IMR-90 (cell line): ENCODE measurements at regions not wholly inside any gene's neighbourhood (a gene's known extent, or its start where the extent isn't known, plus 50 kb on each side); places are given as distances from the start of the nearest gene placed in this dataset.
"Not testable (repeated sequence)": the region's sequence is repeated elsewhere in the genome, so short reads cannot be mapped to it uniquely, and the experiment has no call there.

Experiments
- ATAC-seq: fragments of 200-7000 bp; cut with Tn5 transposase; 2 replicates; pipeline ENCODE4 v1.9.1; 2020; ENCODE audit warnings: low read depth, mild to moderate bottlenecking, moderate library complexity
- BruUV-seq: library from RNA; stranded (reverse); fragments of 400-500 nt; replicated peaks from 2 replicates; lab custom pipeline; 2021; lab: Mats Ljungman, UMichigan
- CTCF ChIA-PET: fragments of 300-600 bp; formaldehyde crosslinking; extraction: SDS; loops from one replicate; lab custom pipeline; 2021; ENCODE audit warnings: antibody characterized with exemption; lab: Yijun Ruan, JAX
- POLR2A ChIA-PET: fragments of 300-600 bp; sonication (Branson Sonifier 250); formaldehyde crosslinking; loops from one replicate; lab custom pipeline; 2022; ENCODE audit warnings: antibody characterized with exemption; ENCODE audit not compliant: unreplicated experiment; lab: Charles Lee
- DNase-seq: peaks from one replicate; pipeline ENCODE4 v3.0.0; 2013
- H2AFZ ChIP-seq: replicated peaks from 2 replicates; pipeline ENCODE3; 2013; ENCODE audit warnings: low read length, mild to moderate bottlenecking; ENCODE audit not compliant: poor library complexity
- H2AK5ac ChIP-seq: 2 replicates; pipeline ENCODE4 v1.6.1; 2013; ENCODE audit warnings: low read depth, low read length, inconsistent platforms
- H2AK9ac ChIP-seq: replicated peaks from 2 replicates; pipeline ENCODE3; 2013; ENCODE audit warnings: mild to moderate bottlenecking, low read depth, low read length, moderate library complexity; ENCODE audit not compliant: poor library complexity
- H2BK120ac ChIP-seq: 2 replicates; pipeline ENCODE4 v1.6.1; 2013; ENCODE audit warnings: low read depth, low read length, inconsistent platforms
- H2BK15ac ChIP-seq: 3 replicates; pipeline ENCODE4 v1.6.1; 2013; ENCODE audit warnings: low read depth, low read length, inconsistent platforms
- H2BK20ac ChIP-seq: 2 replicates; pipeline ENCODE4 v1.6.1; 2013; ENCODE audit warnings: low read depth, mild to moderate bottlenecking, inconsistent platforms, low read length, moderate library complexity
- H2BK5ac ChIP-seq: 2 replicates; pipeline ENCODE4 v1.6.1; 2013; ENCODE audit warnings: mild to moderate bottlenecking, low read depth, low read length, inconsistent platforms; ENCODE audit not compliant: poor library complexity, severe bottlenecking
- H3K14ac ChIP-seq: replicated peaks from 2 replicates; pipeline ENCODE4 v1.6.1; 2013; ENCODE audit warnings: low read depth, low read length, inconsistent platforms
- H3K18ac ChIP-seq: 2 replicates; pipeline ENCODE4 v1.6.1; 2013; ENCODE audit warnings: low read depth, low read length, control low read depth
- H3K23ac ChIP-seq: 2 replicates; pipeline ENCODE4 v1.6.1; 2013; ENCODE audit warnings: low read depth, low read length, inconsistent platforms
- H3K27ac ChIP-seq: 2 replicates; pipeline ENCODE4 v1.5.1; 2013; ENCODE audit warnings: mild to moderate bottlenecking, control low read depth, low read length; ENCODE audit not compliant: insufficient read depth
- H3K27me3 ChIP-seq: 2 replicates; pipeline ENCODE4 v1.6.1; 2013; ENCODE audit warnings: low read length; ENCODE audit not compliant: control insufficient read depth, insufficient read depth
- H3K36me3 ChIP-seq: 2 replicates; pipeline ENCODE4 v1.6.1; 2013; ENCODE audit warnings: low read length, mixed read lengths; ENCODE audit not compliant: control insufficient read depth, insufficient read depth
- H3K4ac ChIP-seq: 2 replicates; pipeline ENCODE4 v1.6.1; 2013; ENCODE audit warnings: low read depth, low read length, inconsistent platforms
- H3K4me1 ChIP-seq: 2 replicates; pipeline ENCODE4 v1.6.1; 2013; ENCODE audit warnings: low read length, mixed read lengths; ENCODE audit not compliant: control insufficient read depth, insufficient read depth
- H3K4me2 ChIP-seq: 2 replicates; pipeline ENCODE4 v1.6.1; 2013; ENCODE audit warnings: low read depth, mild to moderate bottlenecking, control low read depth, low read length, moderate library complexity
- H3K4me3 ChIP-seq: 2 replicates; pipeline ENCODE4 v1.5.1; 2013; ENCODE audit warnings: low read depth, mild to moderate bottlenecking, control low read depth, low read length, moderate library complexity; ENCODE audit not compliant: insufficient read depth
- H3K56ac ChIP-seq: 2 replicates; pipeline ENCODE4 v1.6.1; 2013; ENCODE audit warnings: low read length, inconsistent platforms; ENCODE audit not compliant: insufficient read depth; ENCODE audit errors: extremely low read depth
- H3K79me1 ChIP-seq, 2 experiments: 2 replicates each; pipeline ENCODE4 v1.6.1; 2013; ENCODE audit warnings: low read length in 2 of 2, inconsistent platforms in 1 of 2, low read depth in 1 of 2
- H3K9ac ChIP-seq: 2 replicates; pipeline ENCODE4 v1.6.1; 2013; ENCODE audit warnings: low read depth, low read length, control low read depth
- H3K9me1 ChIP-seq: 2 replicates; pipeline ENCODE4 v1.6.1; 2013; ENCODE audit warnings: low read length, inconsistent platforms; ENCODE audit not compliant: insufficient read depth
- H3K9me3 ChIP-seq: 2 replicates; pipeline ENCODE4 v1.6.1; 2013; ENCODE audit warnings: low read length; ENCODE audit not compliant: control insufficient read depth, insufficient read depth
- H4K20me1 ChIP-seq: 2 replicates; pipeline ENCODE4 v1.6.1; 2013; ENCODE audit warnings: low read length, inconsistent platforms; ENCODE audit not compliant: insufficient read depth
- H4K5ac ChIP-seq: 2 replicates; pipeline ENCODE4 v1.6.1; 2013; ENCODE audit warnings: mild to moderate bottlenecking, low read depth, low read length, control low read depth
- H4K8ac ChIP-seq, 2 experiments: 2 replicates each; pipeline ENCODE4 v1.6.1; 2013; ENCODE audit warnings: low read depth in 2 of 2, low read length in 2 of 2, control low read depth in 1 of 2, inconsistent platforms in 1 of 2
- H4K91ac ChIP-seq: 2 replicates; pipeline ENCODE4 v1.6.1; 2013; ENCODE audit warnings: low read depth, low read length, inconsistent platforms; ENCODE audit not compliant: insufficient read depth
- POLR2A ChIP-seq: IDR thresholded peaks from 2 replicates; pipeline ENCODE4 v1.6.1; 2012; ENCODE audit warnings: mild to moderate bottlenecking, low read depth, low read length
- WGBS, 2 experiments: methylation state at CpG; one replicate each; pipeline versions ENCODE4 v1.1.5 to v1.1.7; 2013; ENCODE audit warnings: missing lambda C conversion rate in 2 of 2; ENCODE audit not compliant: insufficient read length in 1 of 2; ENCODE audit errors: extremely low coverage in 2 of 2; 5-methylcytosine and 5-hydroxymethylcytosine counted together
- dilution Hi-C: fragments of 300-500 bp; cut with HindIII; formaldehyde crosslinking; loops from one replicate; pipeline ENCODE4 v1.14.3; 2018; ENCODE audit warnings: low sequenced_read_pairs; ENCODE audit not compliant: unreplicated experiment
- in situ Hi-C: fragments of 300-500 bp; cut with MboI; formaldehyde crosslinking; loops from 3 replicates; pipeline ENCODE4 v1.14.3; 2019; ENCODE audit warnings: low sequenced_read_pairs, inconsistent platforms, mixed read lengths
- intact Hi-C: fragments of 100-400 bp; cut with micrococcal nuclease; formaldehyde crosslinking; loops from 2 replicates; pipeline ENCODE4 v1.10.0; 2022

DNA sequence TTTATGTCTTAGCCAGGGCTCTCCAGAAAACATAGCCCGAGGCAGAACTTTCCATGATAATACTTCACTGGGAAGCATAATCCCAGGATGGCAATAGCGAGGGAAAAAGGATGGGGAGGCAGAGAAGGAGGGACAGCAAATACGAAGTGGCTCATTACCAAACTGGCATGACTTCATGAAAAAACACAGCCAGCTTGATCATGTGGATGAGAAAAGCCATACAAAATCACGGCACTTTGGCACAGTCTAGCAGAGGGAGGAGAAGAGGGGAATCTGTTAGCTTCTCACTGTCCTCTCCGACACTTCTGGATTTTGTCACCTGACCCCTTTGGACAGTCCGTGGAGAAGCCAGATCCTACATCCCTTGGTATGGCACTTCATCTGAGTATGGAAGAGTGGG lies 212.5 kb upstream of the GRIK2 start:
- CTCF ChIA-PET, result no interaction called here
- WGBS, 2 experiments, result no CpG with 5 or more reads among the region's 6 CpGs

GRCh38 chr6:101188285-101188798 lies 205.2 kb upstream of the GRIK2 start:
- dilution Hi-C loops, H3K27me3 ChIP-seq, CTCF ChIA-PET, H2BK120ac ChIP-seq, H3K9ac ChIP-seq, H4K5ac ChIP-seq, H3K4me3 ChIP-seq, H4K20me1 ChIP-seq, H2AFZ ChIP-seq, in situ Hi-C loops, BruUV-seq, H3K4me2 ChIP-seq, H3K4ac ChIP-seq, H3K79me1 ChIP-seq, H2AK9ac ChIP-seq, ATAC-seq, H2BK20ac ChIP-seq, H3K18ac ChIP-seq, H3K4me1 ChIP-seq, H3K27ac ChIP-seq, H3K14ac ChIP-seq, DNase-seq, H2BK5ac ChIP-seq, H3K23ac ChIP-seq, H2AK5ac ChIP-seq, H3K9me1 ChIP-seq, H4K91ac ChIP-seq, H3K56ac ChIP-seq, H3K36me3 ChIP-seq, H2BK15ac ChIP-seq, H4K8ac ChIP-seq, H3K9me3 ChIP-seq, POLR2A ChIA-PET: not testable (repeated sequence)
- intact Hi-C loops, result loop anchor here (2.0 kb wide), 1 partner anchor 30 kb away; no protein-coding TSS in a partner anchor
- 62% methylated on average over 5 of the region's 12 CpGs; no CpG with 5 or more reads in 1 of the 2 experiments for WGBS, 2 experiments

More for the DNA sequence above, 212.5 kb upstream of the GRIK2 start:
- no peak for TF ChIP-seq POLR2A
- Histone ChIP-seq H3K9me3 (no peaks in the 10 kb centered on the region), H3K56ac (no peak overlapping the region), H2AK9ac (no peak overlapping the region), H3K36me3 (no peaks in the 10 kb centered on the region), H4K91ac (no peak overlapping the region), H2AFZ (no peak overlapping the region), H2AK5ac (no peak overlapping the region), H2BK15ac (no peak overlapping the region), H3K9ac (no peak overlapping the region), H3K18ac (no peak overlapping the region), H3K14ac (no peak overlapping the region), H4K5ac (no peak overlapping the region), H2BK20ac (no peak overlapping the region), H4K8ac (no peak overlapping the region), H2BK5ac (no peak overlapping the region), H4K20me1 (no peaks in the 10 kb centered on the region), H3K27me3 (no peaks in the 10 kb centered on the region), H3K4ac (no peak overlapping the region), H3K4me3 (no peak overlapping the region), H2BK120ac (no peak overlapping the region), H3K79me1 (no peaks in the 10 kb centered on the region), H3K23ac (no peak overlapping the region), H3K4me2 (no peak overlapping the region), H3K4me1 (no peaks in the 10 kb centered on the region), H3K9me1 (no peaks in the 10 kb centered on the region), H3K27ac (no peak overlapping the region)
- in situ Hi-C loops (no loop called here), dilution Hi-C loops (no loop called here), intact Hi-C loops (no loop called here)
- no TSS peak for BruUV-seq
- ATAC-seq, result no peak
- POLR2A ChIA-PET, result no interaction called here
- no peak for DNase-seq
